ENCODE measurements at regions not wholly inside any gene's neighbourhood (a gene's known extent, or its start where the extent isn't known, plus 50 kb on each side); places are given as distances from the start of the nearest gene placed in this dataset.

GRCh38 chr2:137729305-137729704 is 235.0 kb upstream of the HNMT start:
- no peak for DNase-seq

- no peak for DNase-seq
These were observed 226.7 kb upstream of the HNMT start for GRCh38 chr2:137737559-137737958.

GRCh38 chr2:137741784-137742362 is 222.4 kb upstream of the HNMT start:
- DNase-seq = no peak

- no peak for DNase-seq
These were observed 216.8 kb upstream of the HNMT start for GRCh38 chr2:137747509-137747908.

- no peak for DNase-seq
These were observed 215.7 kb upstream of the HNMT start for GRCh38 chr2:137748533-137748932.

- DNase-seq = no peak
These were observed 199.6 kb upstream of the HNMT start for GRCh38 chr2:137764646-137765045.

GRCh38 chr2:137769406-137769805 is 194.9 kb upstream of the HNMT start:
- DNase-seq = no peak

- DNase-seq = no peak
These were observed 194.1 kb upstream of the HNMT start for GRCh38 chr2:137770166-137770565.

GRCh38 chr2:137771064-137771463 is 193.2 kb upstream of the HNMT start:
- no peak for DNase-seq

GRCh38 chr2:137772451-137772850 is 191.8 kb upstream of the HNMT start:
- DNase-seq = no peak

- no peak for DNase-seq
These were observed 188.7 kb upstream of the HNMT start for GRCh38 chr2:137775529-137775928.

- DNase-seq = no peak
These were observed 187.6 kb upstream of the HNMT start for GRCh38 chr2:137776697-137777096.

GRCh38 chr2:137797641-137798040 is 166.6 kb upstream of the HNMT start:
- no peak for DNase-seq

GRCh38 chr2:137799600-137799999 is 164.7 kb upstream of the HNMT start:
- no peak for DNase-seq

- no peak for DNase-seq
These were observed 163.9 kb upstream of the HNMT start for GRCh38 chr2:137800386-137800785.

GRCh38 chr2:137801228-137801627 is 163.0 kb upstream of the HNMT start:
- no peak for DNase-seq

GRCh38 chr2:137802038-137802437 is 162.2 kb upstream of the HNMT start:
- no peak for DNase-seq

- DNase-seq = no peak
These were observed 158.0 kb upstream of the HNMT start for GRCh38 chr2:137806068-137806805.

GRCh38 chr2:137809252-137809651 is 155.0 kb upstream of the HNMT start:
- DNase-seq = no peak

GRCh38 chr2:137809837-137810236 is 154.4 kb upstream of the HNMT start:
- DNase-seq = no peak

- DNase-seq = no peak
These were observed 151.8 kb upstream of the HNMT start for GRCh38 chr2:137812517-137812916.

- no peak for DNase-seq
These were observed 151.1 kb upstream of the HNMT start for GRCh38 chr2:137813176-137813575.

GRCh38 chr2:137817058-137817457 is 147.2 kb upstream of the HNMT start:
- no peak for DNase-seq

GRCh38 chr2:137823196-137823595 is 141.1 kb upstream of the HNMT start:
- no peak for DNase-seq

- DNase-seq = no peak
These were observed 139.8 kb upstream of the HNMT start for GRCh38 chr2:137824501-137824900.

All from activated naive CD4-positive, alpha-beta T cell (primary cell).